Activated T-cell treated with anti-CD3 and anti-CD28 coated beads for 48 hours (primary cell): ENCODE measurements at regions not wholly inside any gene's neighbourhood (a gene's known extent, or its start where the extent isn't known, plus 50 kb on each side); places are given as distances from the start of the nearest gene placed in this dataset.

Experiments used
- DNase-seq: peaks from one replicate; pipeline ENCODE4 v3.0.0-alpha.2; 2020; ENCODE audit warnings: low read depth

DNA sequence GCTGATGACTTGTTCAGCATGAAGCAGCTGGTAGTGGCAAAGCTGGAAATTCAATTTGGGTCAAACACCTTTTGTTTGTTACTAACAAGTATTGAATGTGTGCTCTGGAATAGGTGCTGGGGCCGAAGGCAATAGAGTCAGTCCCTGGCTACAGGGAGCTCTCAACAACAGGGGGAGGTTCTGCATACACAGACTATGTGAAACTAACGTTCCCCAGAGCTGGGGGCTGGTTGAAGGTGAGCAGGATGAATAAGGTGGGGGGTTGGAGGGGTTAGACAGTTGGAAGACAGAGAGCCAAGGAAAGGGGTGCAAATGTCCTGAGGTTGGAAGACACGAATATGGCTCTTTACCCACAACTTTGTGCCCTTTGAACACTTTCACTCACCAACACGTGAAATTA lies 84.1 kb upstream of the PLPP4 start:
- no peak for DNase-seq

- DNase-seq: no peak
Measured at GRCh38 chr10:120375666-120376065, 81.4 kb upstream of the PLPP4 start.

- no peak for DNase-seq
Measured at GRCh38 chr10:120381931-120382330, 75.1 kb upstream of the PLPP4 start.

DNA sequence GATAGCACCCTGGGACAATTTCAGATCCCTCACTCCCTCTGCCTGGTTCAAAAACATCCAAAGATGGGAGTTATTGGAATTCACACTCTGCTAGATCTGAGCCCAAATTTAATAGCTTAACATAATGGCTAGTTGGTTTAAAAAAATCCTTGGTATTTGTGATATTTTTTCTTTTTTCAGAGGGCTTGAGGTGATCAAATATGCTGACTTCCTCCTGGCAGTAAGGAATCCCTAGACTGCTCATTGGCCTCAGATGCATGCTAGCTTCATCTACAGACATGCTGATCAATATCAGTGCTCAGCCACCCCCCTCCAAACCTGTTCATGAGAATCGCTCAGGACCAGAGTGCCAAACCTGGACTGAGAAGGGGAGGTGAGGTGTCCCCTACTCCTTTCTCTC lies 74.7 kb upstream of the PLPP4 start:
- no peak for DNase-seq

- DNase-seq: no peak
Measured at GRCh38 chr10:120385992-120386391, 71.0 kb upstream of the PLPP4 start.

- no peak for DNase-seq
Measured at GRCh38 chr10:120386896-120387295, 70.1 kb upstream of the PLPP4 start.

GRCh38 chr10:120387326-120387725 lies 69.7 kb upstream of the PLPP4 start:
- DNase-seq: no peak

GRCh38 chr10:120392245-120392644 lies 64.8 kb upstream of the PLPP4 start:
- no peak for DNase-seq

DNA sequence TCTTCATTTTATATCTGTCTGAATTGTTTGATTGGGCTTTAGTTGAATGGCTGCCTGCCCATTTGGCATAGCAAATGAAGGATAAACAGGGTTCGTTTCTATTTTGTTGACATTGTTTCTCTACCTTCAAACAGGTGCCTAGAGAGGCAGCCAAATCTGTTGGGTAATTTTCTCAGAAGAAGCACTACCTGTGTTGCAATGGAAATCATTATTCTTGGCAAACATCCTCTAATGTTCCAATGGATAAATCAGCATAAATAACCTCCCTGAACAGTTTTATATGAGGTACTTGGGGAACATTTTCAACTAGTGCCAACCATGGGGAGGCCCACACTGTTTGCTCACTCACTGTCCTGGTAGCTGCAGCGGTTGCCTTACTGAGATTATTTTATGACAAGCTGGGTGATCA lies 64.4 kb upstream of the PLPP4 start:
- no peak for DNase-seq

DNA sequence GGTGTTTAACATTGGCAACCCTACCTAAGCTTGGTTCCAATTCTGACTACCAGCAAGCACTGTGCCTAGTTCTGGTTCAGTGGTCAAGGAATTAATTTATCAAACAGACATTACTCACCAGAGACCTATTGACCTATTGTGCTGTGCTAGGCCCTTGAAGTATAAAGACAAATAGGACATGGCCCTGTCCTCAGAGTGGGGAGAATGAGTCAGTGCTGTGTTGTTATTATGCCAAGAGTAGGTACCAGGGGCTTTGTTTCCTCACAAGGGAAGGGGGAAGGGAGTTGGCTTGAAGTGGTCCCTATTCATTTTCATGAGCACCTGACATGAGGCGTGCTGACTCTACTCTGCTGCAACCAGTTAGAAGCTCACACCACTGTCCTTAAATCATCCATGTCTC lies 62.6 kb upstream of the PLPP4 start:
- DNase-seq: no peak

GRCh38 chr10:120396228-120396627 lies 60.8 kb upstream of the PLPP4 start:
- no peak for DNase-seq

DNA sequence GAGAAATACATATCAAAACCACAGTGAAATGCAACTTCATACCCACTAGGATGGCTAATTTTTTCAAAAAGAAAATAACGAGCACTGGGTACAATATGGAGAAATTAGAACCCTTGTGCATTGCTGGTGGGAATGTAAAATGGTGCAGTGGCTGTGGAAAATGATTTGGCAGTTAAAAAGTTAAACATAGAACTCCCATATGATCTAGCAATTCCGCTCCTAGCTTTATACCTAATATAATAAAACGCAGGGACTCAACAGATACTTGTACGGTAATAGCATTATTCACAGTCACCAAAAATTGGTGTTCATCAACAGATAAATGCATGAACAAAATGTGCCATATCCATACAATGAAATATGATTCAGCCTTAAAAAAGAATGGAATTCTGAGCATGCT lies 58.8 kb upstream of the PLPP4 start:
- DNase-seq: no peak

DNA sequence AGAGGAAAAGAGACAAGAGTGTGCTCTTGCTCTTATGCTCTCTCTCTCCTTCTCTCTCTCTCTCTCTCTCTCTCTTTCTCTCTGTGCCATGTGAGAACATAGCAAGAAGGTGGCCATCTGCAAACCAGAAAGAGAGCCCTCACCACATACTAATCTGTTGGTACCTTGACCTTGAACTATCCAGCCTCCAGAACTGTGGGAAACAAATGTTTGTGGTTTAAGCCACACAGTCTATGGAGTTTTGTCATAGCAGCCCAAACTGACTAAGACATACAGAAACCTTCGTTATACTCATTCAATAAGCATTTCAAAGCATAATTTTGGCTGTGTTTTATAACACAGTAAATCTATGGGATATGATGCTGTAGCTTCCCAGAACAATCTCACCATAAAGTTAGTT lies 56.4 kb upstream of the PLPP4 start:
- DNase-seq: no peak

DNA sequence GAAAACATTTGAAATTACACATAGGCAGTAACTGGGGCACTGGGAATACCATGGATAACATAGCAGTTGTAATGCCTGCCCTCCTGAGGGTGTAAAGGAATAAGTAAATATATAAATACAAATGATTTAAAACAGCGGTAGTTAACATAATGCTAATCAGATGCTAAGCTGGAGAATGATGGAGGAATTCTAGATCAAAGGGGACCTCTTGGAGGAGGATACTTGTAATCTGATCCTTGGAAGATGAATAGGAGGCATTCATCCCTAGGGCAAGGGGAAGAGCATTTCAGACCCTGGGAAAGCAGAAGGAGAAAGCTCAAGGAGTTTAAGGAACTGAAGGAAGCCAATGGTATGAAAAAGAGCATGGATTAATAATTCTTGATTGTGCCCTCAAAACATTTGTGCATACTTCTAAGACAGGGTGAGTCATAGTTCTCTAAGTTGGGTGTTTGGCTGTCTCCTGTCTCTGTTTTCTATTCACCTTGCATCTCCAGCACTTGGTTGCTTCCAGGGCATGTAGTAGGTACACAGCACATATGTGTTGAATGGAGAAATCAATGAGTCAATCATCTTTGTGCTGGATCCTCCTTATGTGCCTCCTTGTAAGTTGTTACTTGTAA lies 54.8 kb upstream of the PLPP4 start:
- no peak for DNase-seq

- no peak for DNase-seq
Measured at GRCh38 chr10:120403109-120403508, 53.9 kb upstream of the PLPP4 start.

DNA sequence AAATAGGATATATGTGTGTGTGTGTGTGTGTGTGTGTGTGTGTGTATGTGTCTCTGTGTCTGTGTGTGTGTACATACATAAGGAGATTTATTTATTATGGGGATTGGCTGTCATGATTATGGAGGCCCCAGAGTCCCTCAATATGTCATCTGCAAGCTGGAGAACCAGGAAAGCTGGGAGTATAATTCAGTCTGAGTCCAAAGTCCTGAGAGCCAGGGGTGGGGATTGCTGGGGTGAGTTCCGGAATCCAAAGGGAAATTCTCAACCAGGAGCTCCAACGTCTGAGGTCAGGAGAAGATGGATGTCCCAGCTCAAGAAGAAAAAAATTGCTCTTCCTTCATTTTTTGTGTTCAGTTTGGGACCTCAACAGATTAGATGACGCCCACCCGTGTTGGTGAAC lies 50.7 kb upstream of the PLPP4 start:
- no peak for DNase-seq
